NCI-H524 treated with DMSO at 0.1 percent for 48 hours (cell line): ENCODE measurements at regions not wholly inside any gene's neighbourhood (a gene's known extent, or its start where the extent isn't known, plus 50 kb on each side); places are given as distances from the start of the nearest gene placed in this dataset.
"Not testable (repeated sequence)": the region's sequence is repeated elsewhere in the genome, so short reads cannot be mapped to it uniquely, and the experiment has no call there.

Source experiments
- DNase-seq: peaks from one replicate; lab custom pipeline; 2025; lab: John Stamatoyannopoulos, UW

- no peak for DNase-seq
Measured at GRCh38 chr2:188645986-188646385, 328.2 kb upstream of the COL3A1 start.

GRCh38 chr2:188647430-188648070 lies 326.6 kb upstream of the COL3A1 start:
- peak; percentile 24 for DNase-seq

GRCh38 chr2:188659656-188660406 lies 314.3 kb upstream of the COL3A1 start:
- DNase-seq: no peak

- no peak for DNase-seq
Measured at GRCh38 chr2:188663301-188663700, 310.9 kb upstream of the COL3A1 start.

GRCh38 chr2:188664416-188664815 lies 309.8 kb upstream of the COL3A1 start:
- DNase-seq: no peak

- no peak for DNase-seq
Measured at GRCh38 chr2:188664951-188665595, 309.1 kb upstream of the COL3A1 start.

- DNase-seq: no peak
Measured at GRCh38 chr2:188665727-188666304, 308.4 kb upstream of the COL3A1 start.

- DNase-seq: no peak
Measured at GRCh38 chr2:188666503-188666902, 307.7 kb upstream of the COL3A1 start.

- no peak for DNase-seq
Measured at GRCh38 chr2:188668017-188668680, 306.0 kb upstream of the COL3A1 start.

GRCh38 chr2:188675391-188676009 lies 298.7 kb upstream of the COL3A1 start:
- no peak for DNase-seq

- peak; percentile 82 for DNase-seq
Measured at GRCh38 chr2:188676010-188676400, 298.2 kb upstream of the COL3A1 start.

GRCh38 chr2:188677142-188677541 lies 297.0 kb upstream of the COL3A1 start:
- no peak for DNase-seq

GRCh38 chr2:188678882-188679281 lies 295.3 kb upstream of the COL3A1 start:
- DNase-seq: no peak

- DNase-seq: no peak
Measured at GRCh38 chr2:188682838-188683237, 291.3 kb upstream of the COL3A1 start.

- no peak for DNase-seq
Measured at GRCh38 chr2:188684795-188685194, 289.4 kb upstream of the COL3A1 start.

- no peak for DNase-seq
Measured at GRCh38 chr2:188693111-188693510, 281.1 kb upstream of the COL3A1 start.

- no peak for DNase-seq
Measured at GRCh38 chr2:188693771-188694170, 280.4 kb upstream of the COL3A1 start.

- DNase-seq: no peak
Measured at GRCh38 chr2:188695953-188696352, 278.2 kb upstream of the COL3A1 start.

GRCh38 chr2:188698151-188698550 lies 276.0 kb upstream of the COL3A1 start:
- DNase-seq: not testable (repeated sequence)

- DNase-seq: no peak
Measured at GRCh38 chr2:188701836-188702235, 272.3 kb upstream of the COL3A1 start.

- no peak for DNase-seq
Measured at GRCh38 chr2:188705191-188705590, 269.0 kb upstream of the COL3A1 start.

GRCh38 chr2:188713961-188714360 lies 260.2 kb upstream of the COL3A1 start:
- no peak for DNase-seq
